H9 (cell line): ENCODE measurements at regions not wholly inside any gene's neighbourhood (a gene's known extent, or its start where the extent isn't known, plus 50 kb on each side); places are given as distances from the start of the nearest gene placed in this dataset.

Experiments used
- DNase-seq: peaks from one replicate; pipeline ENCODE4 v3.0.0-alpha.2; 2017
- H2AFZ ChIP-seq: one replicate; pipeline ENCODE4 v1.6.1; 2013; ENCODE audit warnings: mild to moderate bottlenecking, low read length, control low read depth, moderate library complexity
- H2AK5ac ChIP-seq: 2 replicates; pipeline ENCODE4 v1.6.1; 2013; ENCODE audit warnings: low read length, control low read depth, mixed read lengths; ENCODE audit not compliant: insufficient read length
- H2BK120ac ChIP-seq: one replicate; pipeline ENCODE4 v1.6.1; 2013; ENCODE audit warnings: low read depth, mild to moderate bottlenecking, low read length, control low read depth, inconsistent platforms; ENCODE audit not compliant: poor library complexity, severe bottlenecking
- H2BK12ac ChIP-seq: 2 replicates; pipeline ENCODE4 v1.6.1; 2013; ENCODE audit warnings: low read length, control low read depth, mixed read lengths, low read depth; ENCODE audit not compliant: insufficient read length
- H2BK15ac ChIP-seq: 2 replicates; pipeline ENCODE4 v1.6.1; 2013; ENCODE audit warnings: low read depth, low read length, control low read depth
- H2BK20ac ChIP-seq: one replicate; pipeline ENCODE4 v1.6.1; 2013; ENCODE audit warnings: low read depth, mild to moderate bottlenecking, low read length, control low read depth, inconsistent platforms; ENCODE audit not compliant: poor library complexity, severe bottlenecking
- H2BK5ac ChIP-seq: 2 replicates; pipeline ENCODE4 v1.6.1; 2013; ENCODE audit warnings: low read length, control low read depth, mixed read lengths; ENCODE audit not compliant: insufficient read length
- H3K14ac ChIP-seq: 2 replicates; pipeline ENCODE4 v1.6.1; 2013; ENCODE audit warnings: low read length, control low read depth; ENCODE audit not compliant: insufficient read depth
- H3K18ac ChIP-seq: 2 replicates; pipeline ENCODE4 v1.6.1; 2013; ENCODE audit warnings: low read depth, mild to moderate bottlenecking, mixed read lengths, low read length, control low read depth; ENCODE audit not compliant: insufficient read length
- H3K23ac ChIP-seq: 2 replicates; pipeline ENCODE4 v1.6.1; 2013; ENCODE audit warnings: low read length, control low read depth, mixed read lengths, low read depth; ENCODE audit not compliant: insufficient read length
- H3K23me2 ChIP-seq: 2 replicates; pipeline ENCODE4 v1.6.1; 2013; ENCODE audit warnings: low read depth, mild to moderate bottlenecking, mixed read lengths, low read length, control low read depth; ENCODE audit not compliant: insufficient read length, poor library complexity, severe bottlenecking
- H3K27ac ChIP-seq: 2 replicates; pipeline ENCODE4 v1.5.1; 2013; ENCODE audit warnings: low read length, control low read depth, mixed read lengths, low read depth; ENCODE audit not compliant: insufficient read length
- H3K27me3 ChIP-seq: 2 replicates; pipeline ENCODE4 v1.6.1; 2013; ENCODE audit warnings: low read length, control low read depth, inconsistent platforms; ENCODE audit not compliant: insufficient read depth
- H3K4ac ChIP-seq: 2 replicates; pipeline ENCODE4 v1.6.1; 2013; ENCODE audit warnings: low read depth, mild to moderate bottlenecking, control low read depth, inconsistent platforms, low read length, moderate library complexity
- H3K4me1 ChIP-seq: 2 replicates; pipeline ENCODE4 v1.6.1; 2013; ENCODE audit warnings: low read length, control low read depth, inconsistent platforms; ENCODE audit not compliant: insufficient read depth
- H3K4me2 ChIP-seq: 2 replicates; pipeline ENCODE4 v1.6.1; 2013; ENCODE audit warnings: low read length, control low read depth, mixed read lengths; ENCODE audit not compliant: insufficient read length, insufficient read depth
- H3K56ac ChIP-seq: 2 replicates; pipeline ENCODE4 v1.6.1; 2013; ENCODE audit warnings: low read depth, mild to moderate bottlenecking, mixed read lengths, low read length, control low read depth; ENCODE audit not compliant: insufficient read length
- H3K79me1 ChIP-seq: 2 replicates; pipeline ENCODE4 v1.6.1; 2013; ENCODE audit warnings: low read depth, mild to moderate bottlenecking, moderate library complexity, low read length, control low read depth, inconsistent platforms; ENCODE audit not compliant: insufficient read depth, poor library complexity, severe bottlenecking
- H3K79me2 ChIP-seq: 2 replicates; pipeline ENCODE4 v1.6.1; 2013; ENCODE audit warnings: low read length, control low read depth, inconsistent platforms; ENCODE audit not compliant: insufficient read depth
- H3K9ac ChIP-seq: 2 replicates; pipeline ENCODE4 v1.6.1; 2013; ENCODE audit warnings: low read length, control low read depth, mixed read lengths; ENCODE audit not compliant: insufficient read length; ENCODE audit errors: extremely low read depth
- H3K9me3 ChIP-seq: one replicate; pipeline ENCODE4 v1.6.1; 2013; ENCODE audit warnings: low read depth, low read length, inconsistent platforms; ENCODE audit not compliant: control insufficient read depth
- H3T11ph ChIP-seq: one replicate; pipeline ENCODE4 v1.6.1; 2013; ENCODE audit warnings: mild to moderate bottlenecking, low read length, control low read depth, inconsistent platforms
- H4K20me1 ChIP-seq: one replicate; pipeline ENCODE4 v1.6.1; 2013; ENCODE audit not compliant: control insufficient read depth, insufficient read length, insufficient read depth
- H4K5ac ChIP-seq: 2 replicates; pipeline ENCODE4 v1.6.1; 2013; ENCODE audit warnings: low read depth, mild to moderate bottlenecking, mixed read lengths, low read length, control low read depth; ENCODE audit not compliant: insufficient read length
- H4K8ac ChIP-seq: replicated peaks from 2 replicates; pipeline ENCODE4 v1.6.1; 2013; ENCODE audit warnings: low read length, control low read depth, mixed read lengths, low read depth; ENCODE audit not compliant: insufficient read length
- H4K91ac ChIP-seq: 2 replicates; pipeline ENCODE4 v1.6.1; 2013; ENCODE audit warnings: low read depth, mild to moderate bottlenecking, moderate library complexity, mixed read lengths, low read length, control low read depth; ENCODE audit not compliant: insufficient read length
- H3K27ac Mint-ChIP-seq, 3 experiments: 2 replicates in 2 of 3; 3 replicates in 1 of 3; pipeline ENCODE4 v1.8.0; 2020 to 2021; ENCODE audit warnings: mixed read lengths in 3 of 3, mild to moderate bottlenecking in 1 of 3, moderate library complexity in 1 of 3
- H3K27me3 Mint-ChIP-seq: 2 replicates; pipeline ENCODE4 v1.8.0; 2021; ENCODE audit warnings: low read depth, mild to moderate bottlenecking, moderate library complexity, mixed read lengths
- H3K36me3 Mint-ChIP-seq, 3 experiments: 2 replicates in 2 of 3; 3 replicates in 1 of 3; pipeline ENCODE4 v1.8.0; 2020 to 2021; ENCODE audit warnings: low read depth in 3 of 3, mixed read lengths in 3 of 3; ENCODE audit not compliant: insufficient read depth in 1 of 3
- H3K4me1 Mint-ChIP-seq, 2 experiments: 2 replicates each; pipeline ENCODE4 v1.8.0; 2020; ENCODE audit warnings: mixed read lengths in 2 of 2
- H3K4me3 Mint-ChIP-seq, 2 experiments: 2 replicates in 1 of 2; 3 replicates in 1 of 2; pipeline ENCODE4 v1.8.0; 2020 to 2021; ENCODE audit warnings: mild to moderate bottlenecking in 2 of 2, mixed read lengths in 2 of 2, moderate library complexity in 1 of 2
- H3K9me3 Mint-ChIP-seq, 2 experiments: 2 replicates in 1 of 2; 3 replicates in 1 of 2; pipeline ENCODE4 v1.8.0; 2020; ENCODE audit warnings: mild to moderate bottlenecking in 2 of 2, mixed read lengths in 2 of 2, moderate library complexity in 1 of 2
- WGBS: extraction: QIAGEN DNeasy Blood & Tissue Kit; methylation state at CpG from one replicate; pipeline ENCODE4 v1.1.7; 2013; ENCODE audit warnings: missing lambda C conversion rate, low lambda C conversion rate, mixed read lengths; ENCODE audit not compliant: insufficient read length; ENCODE audit errors: extremely low coverage; 5-methylcytosine and 5-hydroxymethylcytosine counted together
- TF ChIP-seq, protein P1 (sequence below): fragments of 200-600 bp; sonication (generic); conservative IDR thresholded peaks from 3 replicates; pipeline ENCODE4 v1.8.0; 2021; ENCODE audit warnings: antibody characterized with exemption, mild to moderate bottlenecking

DNA sequence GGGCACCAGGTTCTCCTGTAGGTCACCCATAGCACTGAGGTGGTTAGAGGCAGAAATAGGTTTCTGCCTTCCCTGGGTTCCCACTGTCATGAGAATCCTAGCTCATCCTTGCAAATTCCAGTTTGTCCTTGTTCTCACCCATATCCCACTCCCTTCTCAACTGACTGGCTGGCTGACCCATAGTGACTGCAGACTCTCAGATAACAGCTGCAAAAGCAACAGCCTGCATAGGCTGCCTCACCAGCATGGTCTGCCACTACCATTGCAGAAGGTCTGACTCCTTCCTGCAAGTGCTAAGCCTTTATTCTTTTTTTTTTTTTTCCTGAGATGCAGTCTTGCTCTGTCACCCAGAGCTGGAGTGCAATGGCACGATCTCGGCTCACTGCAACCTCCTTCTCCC, 194.0 kb downstream of the SEMA6A start:
- no peaks in the 10 kb centered on the region for H4K20me1 ChIP-seq
- no peak overlapping the region for H2AFZ ChIP-seq
- H3K56ac ChIP-seq = no peak overlapping the region
- no peak overlapping the region for H3K18ac ChIP-seq
- H3K4me1 ChIP-seq = peaks cover 4% of the 10 kb centered on the region; the same call in 1 of the 2 replicates
- H3K9me3 Mint-ChIP-seq = no peaks in the 10 kb centered on the region
- no peak overlapping the region for H3T11ph ChIP-seq
- no peaks in the 10 kb centered on the region for H3K79me1 ChIP-seq
- H3K4me1 Mint-ChIP-seq = peaks cover 25 to 26% of the 10 kb centered on the region in 2 experiments
- no peak overlapping the region for H2BK5ac ChIP-seq
- no peak overlapping the region for H2BK15ac ChIP-seq
- H3K4ac ChIP-seq = no peak overlapping the region
- no peak overlapping the region for H2BK12ac ChIP-seq
- no peaks in the 10 kb centered on the region; a peak in 1 of 7 replicates for H3K36me3 Mint-ChIP-seq
- no peak overlapping the region; a peak in 1 of 7 replicates for H3K27ac Mint-ChIP-seq
- H3K9ac ChIP-seq = no peak overlapping the region
- H3K27me3 Mint-ChIP-seq = no peaks in the 10 kb centered on the region
- no peak overlapping the region for H3K27ac ChIP-seq
- H3K14ac ChIP-seq = no peak overlapping the region; the same call in 1 of the 2 replicates
- H2BK20ac ChIP-seq = no peak overlapping the region
- H3K4me2 ChIP-seq = no peak overlapping the region
- no peak overlapping the region for H2BK120ac ChIP-seq
- no peak for DNase-seq
- H4K8ac ChIP-seq = no peak overlapping the region
- no peak overlapping the region for H4K5ac ChIP-seq
- no peak overlapping the region for H4K91ac ChIP-seq
- no peaks in the 10 kb centered on the region for H3K27me3 ChIP-seq
- no peaks in the 10 kb centered on the region for H3K23me2 ChIP-seq
- TF ChIP-seq, protein P1, sequence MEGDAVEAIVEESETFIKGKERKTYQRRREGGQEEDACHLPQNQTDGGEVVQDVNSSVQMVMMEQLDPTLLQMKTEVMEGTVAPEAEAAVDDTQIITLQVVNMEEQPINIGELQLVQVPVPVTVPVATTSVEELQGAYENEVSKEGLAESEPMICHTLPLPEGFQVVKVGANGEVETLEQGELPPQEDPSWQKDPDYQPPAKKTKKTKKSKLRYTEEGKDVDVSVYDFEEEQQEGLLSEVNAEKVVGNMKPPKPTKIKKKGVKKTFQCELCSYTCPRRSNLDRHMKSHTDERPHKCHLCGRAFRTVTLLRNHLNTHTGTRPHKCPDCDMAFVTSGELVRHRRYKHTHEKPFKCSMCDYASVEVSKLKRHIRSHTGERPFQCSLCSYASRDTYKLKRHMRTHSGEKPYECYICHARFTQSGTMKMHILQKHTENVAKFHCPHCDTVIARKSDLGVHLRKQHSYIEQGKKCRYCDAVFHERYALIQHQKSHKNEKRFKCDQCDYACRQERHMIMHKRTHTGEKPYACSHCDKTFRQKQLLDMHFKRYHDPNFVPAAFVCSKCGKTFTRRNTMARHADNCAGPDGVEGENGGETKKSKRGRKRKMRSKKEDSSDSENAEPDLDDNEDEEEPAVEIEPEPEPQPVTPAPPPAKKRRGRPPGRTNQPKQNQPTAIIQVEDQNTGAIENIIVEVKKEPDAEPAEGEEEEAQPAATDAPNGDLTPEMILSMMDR = no peak
- H3K23ac ChIP-seq = no peak overlapping the region
- no peaks in the 10 kb centered on the region for H3K79me2 ChIP-seq
- no CpG with 5 or more reads among the region's 2 CpGs for WGBS
- no peak overlapping the region for H3K4me3 Mint-ChIP-seq
- H3K9me3 ChIP-seq = no peaks in the 10 kb centered on the region
- H2AK5ac ChIP-seq = no peak overlapping the region
